ENCODE measurements at regions not wholly inside any gene's neighbourhood (a gene's known extent, or its start where the extent isn't known, plus 50 kb on each side); places are given as distances from the start of the nearest gene placed in this dataset.

- TF ChIP-seq CTCF (IDR thresholded peaks at IDR 0.05): no peak
- TF ChIP-seq ZFX (IDR thresholded peaks at IDR 0.05; ENCODE audit: borderline replicate concordance): no peak
These were observed 102.1 kb downstream of the MPP7 start for GRCh38 chr10:28200775-28201174.

Data from 22Rv1 (cell line).